GM12865 (cell line): ENCODE measurements at regions not wholly inside any gene's neighbourhood (a gene's known extent, or its start where the extent isn't known, plus 50 kb on each side); places are given as distances from the start of the nearest gene placed in this dataset.

Source experiments
- DNase-seq: peaks from one replicate; pipeline ENCODE4 v3.0.0; 2010; ENCODE audit warnings: low read depth
- H3K4me3 ChIP-seq: 2 replicates; pipeline ENCODE4 v1.5.1; 2011; ENCODE audit warnings: mild to moderate bottlenecking, low read depth, low read length, control low read depth
- TF ChIP-seq, protein P1 (sequence below): IDR thresholded peaks from 2 replicates; pipeline ENCODE4 v1.5.1; 2011; ENCODE audit warnings: low read length, control low read depth, low read depth, inconsistent platforms; ENCODE audit not compliant: insufficient read depth; ENCODE audit errors: missing control alignments

DNA sequence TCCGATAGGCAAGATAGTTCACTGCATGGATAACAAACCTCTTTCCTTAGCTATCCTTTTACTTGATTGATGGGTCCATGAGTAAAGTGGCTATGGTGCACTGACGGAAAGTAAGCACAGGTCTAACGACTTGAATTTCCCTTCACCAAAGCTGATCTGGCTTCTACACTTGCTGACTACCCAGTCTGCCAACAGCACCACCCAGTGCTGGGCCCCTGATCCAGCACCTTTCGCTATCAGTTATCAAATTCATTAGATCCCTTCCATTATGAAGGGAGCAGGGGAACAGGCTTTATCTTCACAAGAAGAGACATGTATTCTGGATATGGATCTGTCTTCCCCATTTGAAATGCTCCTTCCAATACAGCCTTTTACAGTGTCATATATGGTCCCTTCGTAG lies 855.9 kb downstream of the GRID1 start:
- TF ChIP-seq, protein P1, sequence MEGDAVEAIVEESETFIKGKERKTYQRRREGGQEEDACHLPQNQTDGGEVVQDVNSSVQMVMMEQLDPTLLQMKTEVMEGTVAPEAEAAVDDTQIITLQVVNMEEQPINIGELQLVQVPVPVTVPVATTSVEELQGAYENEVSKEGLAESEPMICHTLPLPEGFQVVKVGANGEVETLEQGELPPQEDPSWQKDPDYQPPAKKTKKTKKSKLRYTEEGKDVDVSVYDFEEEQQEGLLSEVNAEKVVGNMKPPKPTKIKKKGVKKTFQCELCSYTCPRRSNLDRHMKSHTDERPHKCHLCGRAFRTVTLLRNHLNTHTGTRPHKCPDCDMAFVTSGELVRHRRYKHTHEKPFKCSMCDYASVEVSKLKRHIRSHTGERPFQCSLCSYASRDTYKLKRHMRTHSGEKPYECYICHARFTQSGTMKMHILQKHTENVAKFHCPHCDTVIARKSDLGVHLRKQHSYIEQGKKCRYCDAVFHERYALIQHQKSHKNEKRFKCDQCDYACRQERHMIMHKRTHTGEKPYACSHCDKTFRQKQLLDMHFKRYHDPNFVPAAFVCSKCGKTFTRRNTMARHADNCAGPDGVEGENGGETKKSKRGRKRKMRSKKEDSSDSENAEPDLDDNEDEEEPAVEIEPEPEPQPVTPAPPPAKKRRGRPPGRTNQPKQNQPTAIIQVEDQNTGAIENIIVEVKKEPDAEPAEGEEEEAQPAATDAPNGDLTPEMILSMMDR = no peak

DNA sequence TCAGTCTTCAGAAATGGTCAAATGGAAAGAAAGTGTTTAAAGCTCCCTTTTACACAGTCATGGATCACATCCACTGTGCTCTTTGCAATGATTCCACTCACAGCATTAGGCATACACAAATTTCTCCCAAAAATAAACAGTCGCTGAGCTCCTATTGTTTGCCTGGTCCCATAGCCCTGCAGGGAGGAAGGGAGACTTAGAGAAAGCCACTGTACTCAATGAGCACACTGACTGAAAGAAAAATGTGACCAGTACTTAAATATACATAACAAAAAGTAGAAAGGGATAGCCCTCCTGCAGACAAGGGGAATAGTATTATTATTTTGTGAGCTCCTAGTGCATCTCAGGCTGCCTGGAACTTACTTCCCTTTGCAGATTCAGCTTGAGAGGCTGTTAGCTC lies 853.2 kb downstream of the GRID1 start:
- TF ChIP-seq, protein P1 = no peak
- no peak for DNase-seq
- no peak overlapping the region for H3K4me3 ChIP-seq

More for the DNA sequence above, 855.9 kb downstream of the GRID1 start:
- no peak for DNase-seq
- no peak overlapping the region for H3K4me3 ChIP-seq

DNA sequence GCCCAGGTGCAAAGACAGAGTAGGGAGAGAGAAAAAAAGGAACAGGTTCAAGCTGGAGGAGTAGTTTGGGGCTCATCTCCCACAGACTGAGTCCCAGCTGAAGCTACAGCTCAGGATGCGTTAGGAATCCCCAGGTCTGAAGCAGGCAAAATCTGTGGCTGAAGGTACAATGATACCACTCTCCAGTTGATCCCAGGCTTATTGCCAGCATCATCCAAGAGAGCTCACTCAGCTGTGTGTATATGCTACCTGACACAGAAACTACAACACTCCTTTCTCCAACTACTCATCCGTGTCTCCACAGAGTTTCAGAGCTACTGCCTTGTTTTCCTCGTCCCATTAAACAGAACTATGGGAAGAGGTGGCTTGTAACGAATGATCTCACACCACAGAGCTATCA lies 851.3 kb downstream of the GRID1 start:
- H3K4me3 ChIP-seq = no peak overlapping the region
- DNase-seq = no peak
- TF ChIP-seq, protein P1 = no peak

DNA sequence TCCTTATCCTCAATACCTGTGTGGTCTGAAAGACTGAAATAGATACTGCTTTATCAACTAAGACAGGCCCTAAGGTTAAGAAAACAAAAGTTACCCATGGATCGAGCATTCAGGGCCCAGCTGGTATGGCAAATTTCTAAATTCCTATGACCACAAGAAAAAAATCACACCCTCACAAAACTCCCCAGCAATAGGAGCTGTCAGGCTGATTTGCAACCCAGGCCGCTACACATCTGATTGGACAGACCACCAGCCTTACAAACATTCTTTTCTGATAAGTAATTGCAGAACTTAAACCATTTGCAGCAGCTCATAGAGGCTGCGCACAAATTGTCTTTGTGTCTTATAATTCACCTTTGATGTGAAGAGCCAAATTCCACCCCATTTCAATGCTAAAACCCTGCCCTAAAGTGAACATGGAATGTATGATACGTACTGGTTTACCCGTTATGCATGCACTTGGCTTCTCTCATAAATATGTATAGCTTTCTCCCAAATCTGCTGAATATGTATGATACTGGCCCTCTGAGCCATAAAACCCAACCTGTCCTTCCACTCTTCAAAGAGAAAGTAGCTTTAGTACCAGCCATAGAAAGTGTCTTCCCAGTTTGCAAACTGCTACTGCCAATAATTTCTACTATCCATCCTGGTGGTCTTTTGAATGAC lies 842.5 kb downstream of the GRID1 start:
- no peak for DNase-seq
- H3K4me3 ChIP-seq = no peak overlapping the region
- TF ChIP-seq, protein P1 = no peak

DNA sequence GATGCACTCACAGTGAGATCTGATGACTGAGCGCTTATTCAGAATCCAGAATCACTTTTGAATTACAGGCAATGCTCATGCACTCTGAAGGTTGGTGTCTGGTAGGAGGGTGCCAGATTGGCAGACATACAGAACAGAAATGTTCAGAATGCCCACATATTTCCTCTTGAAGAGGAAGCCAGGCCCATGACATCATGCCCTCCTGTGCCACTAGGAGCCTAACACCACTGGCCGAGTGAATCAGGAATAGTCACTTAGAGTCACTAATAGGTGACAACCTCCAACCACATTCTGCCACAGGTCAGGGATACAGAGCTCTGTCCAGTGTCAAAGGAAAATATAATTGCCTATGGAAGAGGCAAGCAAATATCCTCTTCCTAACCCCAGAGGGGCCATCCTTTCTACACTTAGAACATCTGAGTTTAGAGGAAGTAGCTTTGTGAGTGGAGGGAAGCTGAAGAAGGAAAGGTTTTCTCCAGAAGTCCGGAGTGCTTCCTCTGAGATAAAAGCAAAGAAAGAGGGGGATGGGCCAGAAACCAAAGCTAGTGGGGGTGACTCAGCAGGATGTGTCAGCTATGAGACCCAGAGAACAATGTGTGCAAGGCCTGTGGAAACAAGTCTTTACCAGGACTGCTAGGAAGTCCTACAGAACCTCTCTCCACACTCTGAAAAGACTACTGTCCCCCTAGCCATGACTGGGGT lies 838.8 kb downstream of the GRID1 start:
- TF ChIP-seq, protein P1 = no peak
- no peak for DNase-seq
- H3K4me3 ChIP-seq = no peak overlapping the region

DNA sequence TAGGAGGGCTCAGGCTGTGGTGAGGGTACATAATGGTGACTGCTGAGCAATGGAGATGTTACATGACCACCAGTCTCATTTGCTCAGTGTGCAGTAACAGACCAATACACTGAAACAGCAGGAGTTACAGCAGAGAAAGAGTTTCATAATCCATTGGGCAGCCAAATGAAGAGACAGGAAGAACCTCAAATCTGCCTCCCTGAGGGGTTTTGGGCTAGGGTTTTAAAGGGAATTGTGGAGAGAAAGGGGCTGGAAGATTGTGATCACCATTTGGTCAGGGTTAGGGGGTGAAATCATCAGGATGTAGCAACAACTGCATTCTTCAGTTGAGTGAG lies 838.3 kb downstream of the GRID1 start:
- DNase-seq = no peak
- TF ChIP-seq, protein P1 = no peak
- H3K4me3 ChIP-seq = no peak overlapping the region

DNA sequence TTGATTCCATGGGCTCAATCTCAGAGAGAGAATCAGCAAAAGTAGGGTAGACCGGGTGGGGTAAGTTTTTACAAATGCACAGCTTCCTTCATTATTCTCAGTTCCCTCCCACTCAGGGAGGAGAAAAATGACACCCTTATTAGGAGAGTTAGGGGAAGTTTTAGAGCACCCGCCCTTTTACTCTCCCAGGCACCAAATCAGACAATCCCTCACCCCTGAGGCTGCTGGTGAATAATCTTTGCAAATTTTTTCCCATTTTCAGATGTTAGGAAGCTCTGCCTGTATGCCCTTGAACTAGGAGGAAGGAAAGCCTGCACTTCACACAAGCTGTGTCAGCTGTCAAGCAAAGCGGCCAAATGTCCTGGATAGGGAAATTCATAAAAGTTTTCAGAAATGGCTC lies 834.9 kb downstream of the GRID1 start:
- no peak for DNase-seq
- H3K4me3 ChIP-seq = no peak overlapping the region
- TF ChIP-seq, protein P1 = no peak
